HK-2 (cell line): ENCODE measurements at regions not wholly inside any gene's neighbourhood (a gene's known extent, or its start where the extent isn't known, plus 50 kb on each side); places are given as distances from the start of the nearest gene placed in this dataset.

Experiments used
- DNase-seq: peaks from one replicate; pipeline ENCODE4 v3.0.0-alpha.2; 2018; ENCODE audit not compliant: unreplicated experiment

DNA sequence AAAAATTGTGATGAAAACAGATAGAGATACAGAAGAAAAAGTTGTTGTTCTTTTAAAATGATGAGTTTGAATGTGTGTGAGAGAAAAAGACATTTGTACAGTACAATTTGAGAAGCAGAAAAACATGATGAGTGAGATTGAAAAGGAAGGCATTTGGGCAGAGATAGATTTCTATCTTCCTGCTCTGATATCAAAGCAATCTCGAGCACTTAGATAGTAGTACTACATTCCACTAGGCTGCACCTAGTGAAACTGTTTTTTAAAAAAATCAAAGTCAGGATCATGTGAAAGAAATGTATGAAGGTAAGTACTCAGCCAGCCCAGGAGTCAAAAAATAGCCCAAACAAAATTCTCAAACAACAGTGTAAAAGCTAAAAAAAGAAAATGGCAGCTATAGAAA is 104.1 kb upstream of the UBE2E2 start:
- DNase-seq, result no peak

- no peak for DNase-seq
Observed at GRCh38 chr3:23099677-23100076, 103.5 kb upstream of the UBE2E2 start.

DNA sequence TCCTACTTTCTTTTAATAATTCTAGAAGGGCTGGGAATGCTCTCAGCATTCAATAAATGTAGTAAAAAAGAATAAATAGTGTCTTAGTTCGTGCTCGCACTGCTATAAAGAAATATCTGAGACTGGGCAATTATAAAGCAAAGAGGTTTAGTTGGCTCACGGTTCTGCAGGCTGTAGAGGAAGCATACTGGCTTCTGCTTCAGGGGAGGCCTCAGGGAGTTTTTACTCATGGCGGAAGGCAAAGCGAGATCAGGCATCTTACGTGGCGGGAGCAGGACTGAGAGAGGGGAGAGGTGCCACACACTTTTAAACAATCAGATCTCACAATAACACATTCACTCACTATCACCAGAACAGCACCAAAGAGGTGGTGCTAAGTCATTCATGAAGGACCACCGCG is 103.0 kb upstream of the UBE2E2 start:
- DNase-seq, result no peak

DNA sequence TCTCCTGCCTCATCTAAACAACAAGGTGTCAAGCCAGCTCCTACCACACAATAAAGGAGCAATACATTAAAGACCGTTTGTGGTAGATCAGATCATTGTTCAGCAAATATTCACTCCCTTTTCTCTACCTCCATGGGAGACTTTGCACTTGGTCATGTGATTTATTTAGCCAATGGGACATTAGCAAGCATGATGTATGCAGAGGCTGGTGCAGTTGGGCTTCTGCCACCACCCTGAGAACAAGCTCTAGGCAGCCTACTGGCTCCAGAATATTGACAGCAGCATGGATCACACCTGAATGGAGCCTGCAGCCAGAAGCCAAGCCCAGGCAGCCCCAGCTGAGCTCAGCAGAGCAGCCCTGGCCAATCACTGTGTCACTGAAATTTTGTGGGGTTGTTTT is 99.4 kb upstream of the UBE2E2 start:
- no peak for DNase-seq

GRCh38 chr3:23105048-23105447 is 98.1 kb upstream of the UBE2E2 start:
- DNase-seq, result no peak

- DNase-seq, result no peak
Observed at GRCh38 chr3:23106666-23107065, 96.5 kb upstream of the UBE2E2 start.

- DNase-seq, result no peak
Observed at GRCh38 chr3:23107221-23107620, 95.9 kb upstream of the UBE2E2 start.

DNA sequence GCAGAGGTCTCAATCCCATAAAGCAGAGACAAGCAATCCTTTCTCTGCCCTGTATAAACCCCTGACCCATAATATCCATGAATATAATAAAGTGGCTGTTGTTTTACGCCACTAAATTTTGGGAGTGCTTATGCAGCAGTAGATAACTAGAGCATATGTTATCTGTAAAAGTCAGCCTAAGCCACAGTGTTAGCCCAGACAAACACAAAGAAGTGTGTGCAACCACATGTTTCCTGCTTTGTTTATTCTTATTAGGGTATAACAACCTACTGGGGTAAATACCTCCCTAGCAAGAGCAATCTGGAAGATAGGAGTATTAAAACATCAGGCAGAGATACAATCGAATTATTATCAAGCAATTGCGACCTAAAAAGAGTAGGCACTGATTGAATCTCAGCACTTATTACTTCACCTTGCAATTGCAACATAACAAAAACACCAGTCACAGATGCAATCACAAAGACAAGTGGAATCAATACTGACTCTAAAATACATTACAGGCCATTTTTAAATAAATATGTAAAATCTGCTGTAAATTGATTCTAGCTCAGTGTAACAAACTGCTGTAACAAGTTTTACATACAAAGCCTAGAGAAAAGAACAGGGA is 94.6 kb upstream of the UBE2E2 start:
- no peak for DNase-seq

- DNase-seq, result no peak
Observed at GRCh38 chr3:23111286-23111685, 91.8 kb upstream of the UBE2E2 start.

- DNase-seq, result no peak
Observed at GRCh38 chr3:23111797-23112196, 91.3 kb upstream of the UBE2E2 start.

DNA sequence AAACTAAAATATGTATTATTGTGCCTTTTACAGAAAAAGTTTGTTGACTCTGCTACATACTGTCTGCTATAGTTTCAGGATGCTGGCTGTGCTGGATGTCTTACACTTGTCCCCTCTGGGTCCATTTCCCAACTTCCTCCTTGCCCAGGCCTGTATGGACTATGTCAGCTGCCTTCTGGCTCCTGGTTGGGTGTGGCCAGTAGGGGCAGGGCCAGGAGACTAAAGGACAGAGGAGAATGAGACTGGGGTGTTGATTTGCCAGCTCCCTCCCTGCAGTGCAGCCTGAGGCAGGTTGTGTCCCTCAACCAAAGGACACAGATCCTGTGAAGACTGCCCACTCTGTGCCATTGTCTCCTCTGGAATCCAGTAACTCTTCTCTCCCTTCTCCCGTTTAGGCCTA is 90.6 kb upstream of the UBE2E2 start:
- DNase-seq, result no peak

GRCh38 chr3:23113455-23114171 is 89.5 kb upstream of the UBE2E2 start:
- DNase-seq, result no peak

DNA sequence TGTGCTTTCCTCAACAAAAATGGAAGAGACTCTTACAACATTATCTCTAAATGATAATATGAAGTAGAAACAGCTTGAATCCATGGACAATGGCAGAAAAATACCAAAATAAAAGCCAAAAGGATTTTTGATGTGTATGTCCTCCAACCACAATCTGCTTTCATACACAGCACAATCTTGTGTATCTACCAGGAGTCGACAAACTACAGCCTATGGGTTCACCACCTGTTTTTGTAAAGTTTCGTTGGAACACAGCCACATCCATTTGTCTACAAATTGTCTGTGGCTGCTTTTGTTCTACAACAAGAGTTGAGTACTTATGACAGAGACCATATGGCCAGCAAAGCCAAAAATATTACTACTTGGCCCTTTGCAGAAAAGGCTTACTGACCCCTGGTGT is 88.7 kb upstream of the UBE2E2 start:
- DNase-seq, result no peak

DNA sequence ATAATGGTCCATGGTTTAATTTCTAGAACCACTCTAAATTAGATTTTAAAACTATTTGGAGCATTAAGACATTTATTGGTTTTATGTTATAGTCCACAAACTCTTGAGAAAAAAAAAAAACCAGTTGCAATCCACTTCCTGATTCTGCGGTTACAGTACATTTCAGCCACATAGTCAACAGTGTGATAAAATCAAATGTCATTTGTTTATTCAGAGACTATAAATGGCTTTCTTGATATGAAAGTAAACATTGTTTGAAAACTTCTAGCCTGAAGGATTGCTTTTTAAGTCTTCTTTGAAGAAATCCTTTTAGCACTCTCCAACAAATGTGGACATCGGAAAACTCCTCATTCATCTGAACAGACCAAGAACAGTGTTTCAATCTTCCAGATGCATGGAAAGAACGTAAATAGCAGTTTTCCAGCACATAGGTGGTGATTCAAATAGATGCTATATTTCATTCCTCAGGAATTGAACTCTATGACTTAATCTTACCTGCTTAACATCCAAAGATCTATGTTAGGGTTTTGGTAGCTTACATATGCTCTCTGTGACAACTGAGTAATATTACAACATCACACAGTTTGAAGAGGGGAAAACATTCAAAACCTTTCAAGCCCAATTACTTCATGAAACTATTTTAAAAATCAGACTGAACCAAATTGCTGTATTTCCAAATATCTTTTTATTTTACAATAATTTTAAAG is 87.8 kb upstream of the UBE2E2 start:
- no peak for DNase-seq

GRCh38 chr3:23116081-23116837 is 86.9 kb upstream of the UBE2E2 start:
- no peak for DNase-seq

GRCh38 chr3:23117856-23118255 is 85.3 kb upstream of the UBE2E2 start:
- DNase-seq, result no peak

- DNase-seq, result no peak
Observed at GRCh38 chr3:23127196-23127595, 75.9 kb upstream of the UBE2E2 start.

GRCh38 chr3:23128655-23129054 is 74.5 kb upstream of the UBE2E2 start:
- no peak for DNase-seq

- DNase-seq, result no peak
Observed at GRCh38 chr3:23129117-23129516, 74.0 kb upstream of the UBE2E2 start.

DNA sequence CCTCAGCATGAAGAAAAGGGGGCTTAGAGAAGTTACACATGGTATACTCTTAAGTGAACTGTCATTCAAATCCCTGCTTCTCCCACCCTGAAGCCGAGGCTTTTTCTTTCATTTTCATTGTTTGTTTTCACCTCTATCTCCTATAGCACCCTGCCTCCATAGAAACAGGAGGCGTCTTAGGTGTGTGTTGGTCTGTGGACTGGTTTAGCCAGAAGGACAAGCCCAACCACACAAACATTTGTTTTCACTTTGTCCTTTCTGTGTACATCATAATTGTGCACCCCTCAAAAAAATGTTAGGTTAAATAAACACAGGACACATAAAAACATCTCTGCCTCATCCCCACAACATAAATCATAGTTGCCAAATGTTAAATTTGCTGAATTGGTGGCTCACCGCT is 73.3 kb upstream of the UBE2E2 start:
- DNase-seq, result no peak

- no peak for DNase-seq
Observed at GRCh38 chr3:23130406-23130805, 72.7 kb upstream of the UBE2E2 start.

- no peak for DNase-seq
Observed at GRCh38 chr3:23135026-23135785, 67.9 kb upstream of the UBE2E2 start.
